ENCODE measurements at regions not wholly inside any gene's neighbourhood (a gene's known extent, or its start where the extent isn't known, plus 50 kb on each side); places are given as distances from the start of the nearest gene placed in this dataset.
"Not testable (repeated sequence)": the region's sequence is repeated elsewhere in the genome, so short reads cannot be mapped to it uniquely, and the experiment has no call there.

- no peaks in the 10 kb centered on the region for H3K79me2 ChIP-seq (ENCODE audit: insufficient read depth, low read length)
- H3K9ac ChIP-seq (ENCODE audit: low read length) = no peak overlapping the region
- TF ChIP-seq, protein P1, sequence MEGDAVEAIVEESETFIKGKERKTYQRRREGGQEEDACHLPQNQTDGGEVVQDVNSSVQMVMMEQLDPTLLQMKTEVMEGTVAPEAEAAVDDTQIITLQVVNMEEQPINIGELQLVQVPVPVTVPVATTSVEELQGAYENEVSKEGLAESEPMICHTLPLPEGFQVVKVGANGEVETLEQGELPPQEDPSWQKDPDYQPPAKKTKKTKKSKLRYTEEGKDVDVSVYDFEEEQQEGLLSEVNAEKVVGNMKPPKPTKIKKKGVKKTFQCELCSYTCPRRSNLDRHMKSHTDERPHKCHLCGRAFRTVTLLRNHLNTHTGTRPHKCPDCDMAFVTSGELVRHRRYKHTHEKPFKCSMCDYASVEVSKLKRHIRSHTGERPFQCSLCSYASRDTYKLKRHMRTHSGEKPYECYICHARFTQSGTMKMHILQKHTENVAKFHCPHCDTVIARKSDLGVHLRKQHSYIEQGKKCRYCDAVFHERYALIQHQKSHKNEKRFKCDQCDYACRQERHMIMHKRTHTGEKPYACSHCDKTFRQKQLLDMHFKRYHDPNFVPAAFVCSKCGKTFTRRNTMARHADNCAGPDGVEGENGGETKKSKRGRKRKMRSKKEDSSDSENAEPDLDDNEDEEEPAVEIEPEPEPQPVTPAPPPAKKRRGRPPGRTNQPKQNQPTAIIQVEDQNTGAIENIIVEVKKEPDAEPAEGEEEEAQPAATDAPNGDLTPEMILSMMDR (IDR thresholded peaks at IDR 0.05; ENCODE audit: insufficient read depth, low read length, poor library complexity, severe bottlenecking) = peak; percentile 83
- TF ChIP-seq EZH2phosphoT487 (conservative IDR thresholded peaks at IDR 0.05; ENCODE audit: low read length) = no peak
- H3K9me2 ChIP-seq (replicated peaks; ENCODE audit: insufficient read depth, low read length) = no peaks in the 10 kb centered on the region
- no peaks in the 10 kb centered on the region for H3K36me3 ChIP-seq (ENCODE audit: low read length)
- no peaks in the 10 kb centered on the region for H3F3A ChIP-seq (ENCODE audit: insufficient read depth)
- H3K4me2 ChIP-seq (ENCODE audit: low read depth, low read length, poor library complexity, severe bottlenecking) = no peak overlapping the region
- H2AFZ ChIP-seq (ENCODE audit: low read depth, low read length, severe bottlenecking) = no peak overlapping the region
- H3K27me3 ChIP-seq (ENCODE audit: low read length) = no peaks in the 10 kb centered on the region
- no peaks in the 10 kb centered on the region for H4K20me1 ChIP-seq (ENCODE audit: low read depth, low read length)
- no peak overlapping the region for H3K27ac ChIP-seq (ENCODE audit: low read depth, low read length)
- H3K4me3 ChIP-seq (ENCODE audit: insufficient read depth, low read length, poor library complexity, severe bottlenecking) = no peak overlapping the region
- H3K9me3 ChIP-seq (ENCODE audit: insufficient read depth, low read length) = no peaks in the 10 kb centered on the region
These were observed 69.8 kb downstream of the LSMEM1 start for GRCh38 chr7:112550468-112551060.

DNA sequence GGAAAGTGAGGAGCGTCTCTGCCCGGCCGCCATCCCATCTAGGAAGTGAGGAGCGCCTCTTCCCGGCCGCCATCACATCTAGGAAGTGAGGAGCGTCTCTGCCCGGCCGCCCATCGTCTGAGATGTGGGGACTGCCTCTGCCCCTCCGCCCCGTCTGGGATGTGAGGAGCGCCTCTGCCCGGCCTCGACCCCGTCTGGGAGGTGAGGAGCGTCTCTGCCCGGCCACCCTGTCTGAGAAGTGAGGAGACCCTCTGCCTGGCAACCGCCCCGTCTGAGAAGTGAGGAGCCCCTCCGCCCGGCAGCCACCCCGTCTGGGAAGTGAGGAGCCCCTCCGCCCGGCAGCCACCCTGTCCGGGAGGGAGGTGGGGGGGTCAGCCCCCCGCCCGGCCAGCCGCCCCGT is 70.7 kb downstream of the LSMEM1 start:
- not testable (repeated sequence) for H3K27me3 ChIP-seq (ENCODE audit: low read length); H3F3A ChIP-seq (ENCODE audit: insufficient read depth); H3K27ac ChIP-seq (ENCODE audit: low read depth, low read length); H4K20me1 ChIP-seq (ENCODE audit: low read depth, low read length); H3K9ac ChIP-seq (ENCODE audit: low read length); H3K9me3 ChIP-seq (ENCODE audit: insufficient read depth, low read length); H3K4me3 ChIP-seq (ENCODE audit: insufficient read depth, low read length, poor library complexity, severe bottlenecking); H3K79me2 ChIP-seq (ENCODE audit: insufficient read depth, low read length); H2AFZ ChIP-seq (ENCODE audit: low read depth, low read length, severe bottlenecking); H3K9me2 ChIP-seq (replicated peaks; ENCODE audit: insufficient read depth, low read length); H3K36me3 ChIP-seq (ENCODE audit: low read length); H3K4me2 ChIP-seq (ENCODE audit: low read depth, low read length, poor library complexity, severe bottlenecking)

DNA sequence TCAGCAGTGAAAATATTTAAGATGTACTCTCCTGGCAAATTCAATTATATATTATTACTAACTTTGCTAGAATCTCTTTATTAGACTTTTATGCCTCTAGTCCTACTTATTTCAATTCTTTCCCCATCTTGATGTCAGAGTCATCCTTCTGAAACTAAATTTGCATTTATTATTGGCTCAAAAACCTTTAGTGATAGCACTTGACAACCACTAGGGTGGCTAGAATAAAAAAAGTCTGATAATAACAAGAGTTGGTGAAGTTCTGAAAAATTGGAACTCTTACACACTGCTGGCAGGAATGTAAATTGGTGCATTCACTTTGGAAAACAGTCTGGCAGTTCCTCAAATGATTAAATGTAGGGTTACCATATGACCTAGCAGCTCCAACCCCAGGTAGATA is 73.8 kb downstream of the LSMEM1 start:
- no peaks in the 10 kb centered on the region for H3F3A ChIP-seq (ENCODE audit: insufficient read depth)
- no peak overlapping the region for H2AFZ ChIP-seq (ENCODE audit: low read depth, low read length, severe bottlenecking)
- H3K9me2 ChIP-seq (replicated peaks; ENCODE audit: insufficient read depth, low read length) = no peaks in the 10 kb centered on the region
- no peak overlapping the region for H3K4me2 ChIP-seq (ENCODE audit: low read depth, low read length, poor library complexity, severe bottlenecking)
- TF ChIP-seq, protein P1 (IDR thresholded peaks at IDR 0.05; ENCODE audit: insufficient read depth, low read length, poor library complexity, severe bottlenecking) = no peak
- TF ChIP-seq EZH2phosphoT487 (conservative IDR thresholded peaks at IDR 0.05; ENCODE audit: low read length) = no peak
- no peaks in the 10 kb centered on the region for H3K79me2 ChIP-seq (ENCODE audit: insufficient read depth, low read length)
- no peak overlapping the region for H3K27ac ChIP-seq (ENCODE audit: low read depth, low read length)
- no peak overlapping the region for H3K4me3 ChIP-seq (ENCODE audit: insufficient read depth, low read length, poor library complexity, severe bottlenecking)
- H3K27me3 ChIP-seq (ENCODE audit: low read length) = no peaks in the 10 kb centered on the region
- H3K9me3 ChIP-seq (ENCODE audit: insufficient read depth, low read length) = no peaks in the 10 kb centered on the region
- no peaks in the 10 kb centered on the region for H3K36me3 ChIP-seq (ENCODE audit: low read length)
- no peaks in the 10 kb centered on the region for H4K20me1 ChIP-seq (ENCODE audit: low read depth, low read length)
- H3K9ac ChIP-seq (ENCODE audit: low read length) = no peak overlapping the region

DNA sequence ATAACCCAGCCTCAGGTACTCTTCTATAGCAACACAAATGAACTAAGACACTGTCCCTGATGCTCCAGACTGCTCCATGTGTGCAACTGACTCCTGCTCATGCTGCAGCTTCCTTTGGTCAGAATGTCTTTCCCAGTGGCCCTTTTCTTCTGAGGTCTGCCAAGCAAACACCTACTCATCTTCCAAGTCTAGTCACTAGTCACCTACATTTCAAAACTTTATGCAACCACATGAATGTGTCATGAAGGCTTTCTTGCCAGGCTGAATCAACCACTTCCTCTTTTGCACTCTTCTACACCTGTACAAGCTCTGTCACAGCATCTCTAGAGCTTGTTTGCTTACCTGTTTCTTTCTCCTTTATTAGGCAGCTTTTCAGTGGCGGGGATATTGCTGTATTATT is 75.8 kb downstream of the LSMEM1 start:
- no peaks in the 10 kb centered on the region for H3F3A ChIP-seq (ENCODE audit: insufficient read depth)
- no peaks in the 10 kb centered on the region for H3K36me3 ChIP-seq (ENCODE audit: low read length)
- H3K4me2 ChIP-seq (ENCODE audit: low read depth, low read length, poor library complexity, severe bottlenecking) = no peak overlapping the region
- H3K27me3 ChIP-seq (ENCODE audit: low read length) = no peaks in the 10 kb centered on the region
- no peaks in the 10 kb centered on the region for H3K9me3 ChIP-seq (ENCODE audit: insufficient read depth, low read length)
- H4K20me1 ChIP-seq (ENCODE audit: low read depth, low read length) = no peaks in the 10 kb centered on the region
- H3K9ac ChIP-seq (ENCODE audit: low read length) = no peak overlapping the region
- H2AFZ ChIP-seq (ENCODE audit: low read depth, low read length, severe bottlenecking) = no peak overlapping the region
- H3K9me2 ChIP-seq (replicated peaks; ENCODE audit: insufficient read depth, low read length) = no peaks in the 10 kb centered on the region
- H3K79me2 ChIP-seq (ENCODE audit: insufficient read depth, low read length) = no peaks in the 10 kb centered on the region
- TF ChIP-seq, protein P1 (IDR thresholded peaks at IDR 0.05; ENCODE audit: insufficient read depth, low read length, poor library complexity, severe bottlenecking) = no peak
- TF ChIP-seq EZH2phosphoT487 (conservative IDR thresholded peaks at IDR 0.05; ENCODE audit: low read length) = no peak
- H3K4me3 ChIP-seq (ENCODE audit: insufficient read depth, low read length, poor library complexity, severe bottlenecking) = no peak overlapping the region
- H3K27ac ChIP-seq (ENCODE audit: low read depth, low read length) = no peak overlapping the region

Data from SU-DHL-6 (cell line).